CD4-positive, CD25-positive, alpha-beta regulatory T cell (primary cell): ENCODE measurements at regions not wholly inside any gene's neighbourhood (a gene's known extent, or its start where the extent isn't known, plus 50 kb on each side); places are given as distances from the start of the nearest gene placed in this dataset.

ENCODE experiments used
- ATAC-seq, 2 donors: fragments of 150-1000 bp; cut with Tn5 transposase; one replicate each; pipeline ENCODE4 v1.10.0; 2021; ENCODE audit warnings: low read depth in 2 of 2, moderate number of reproducible peaks in 2 of 2, moderate library complexity in 1 of 2
- DNase-seq, 3 donors: peaks; one replicate each; pipeline versions ENCODE4 v3.0.0 to v3.0.0-alpha.2; 2012 to 2022; ENCODE audit warnings: mixed read lengths in 1 of 3
- H3K27ac ChIP-seq: one replicate; pipeline ENCODE4 v1.7.0; 2013; ENCODE audit warnings: mild to moderate bottlenecking, low read length; ENCODE audit not compliant: insufficient read depth, poor library complexity, severe bottlenecking
- H3K27me3 ChIP-seq: one replicate; pipeline ENCODE4 v1.7.0; 2013; ENCODE audit warnings: low read length; ENCODE audit not compliant: control insufficient read depth, insufficient read depth
- H3K36me3 ChIP-seq: one replicate; pipeline ENCODE4 v1.7.0; 2013; ENCODE audit warnings: mild to moderate bottlenecking, low read length, moderate library complexity; ENCODE audit not compliant: control insufficient read depth, insufficient read depth
- H3K4me1 ChIP-seq: 2 replicates; pipeline ENCODE4 v1.7.0; 2013; ENCODE audit warnings: mild to moderate bottlenecking, low read length; ENCODE audit not compliant: insufficient read depth, control insufficient read depth, poor library complexity, severe bottlenecking
- H3K4me3 ChIP-seq: one replicate; pipeline ENCODE4 v1.7.0; 2013; ENCODE audit warnings: low read depth, mild to moderate bottlenecking, low read length, moderate library complexity
- H3K9me3 ChIP-seq, 2 experiments: 1 replicate in 1 of 2; 2 replicates in 1 of 2; pipeline ENCODE4 v1.7.0; 2013; ENCODE audit warnings: low read length in 2 of 2, mild to moderate bottlenecking in 1 of 2, moderate library complexity in 1 of 2; ENCODE audit not compliant: control insufficient read depth in 2 of 2
- H3K27ac Mint-ChIP-seq, 3 donors: one replicate each; pipeline ENCODE4 v1.8.0; 2020 to 2022; ENCODE audit warnings: mild to moderate bottlenecking in 3 of 3, mixed read lengths in 3 of 3, moderate library complexity in 2 of 3
- H3K27me3 Mint-ChIP-seq: one replicate; pipeline ENCODE4 v1.8.0; 2022; ENCODE audit warnings: mild to moderate bottlenecking, mixed read lengths
- H3K36me3 Mint-ChIP-seq: one replicate; pipeline ENCODE4 v1.8.0; 2020; ENCODE audit warnings: mixed read lengths
- H3K4me1 Mint-ChIP-seq, 4 donors: one replicate each; pipeline ENCODE4 v1.8.0; 2020 to 2022; ENCODE audit warnings: mixed read lengths in 4 of 4, mild to moderate bottlenecking in 1 of 4
- H3K4me3 Mint-ChIP-seq, 4 donors: one replicate each; pipeline ENCODE4 v1.8.0; 2020 to 2022; ENCODE audit warnings: mild to moderate bottlenecking in 4 of 4, mixed read lengths in 4 of 4, moderate library complexity in 3 of 4
- H3K9me3 Mint-ChIP-seq, 7 donors: one replicate each; pipeline ENCODE4 v1.8.0; 2020 to 2022; ENCODE audit warnings: mixed read lengths in 7 of 7, mild to moderate bottlenecking in 3 of 7, moderate library complexity in 2 of 7

GRCh38 chr6:904994-905393 lies 212.1 kb upstream of the EXOC2 start:
- ATAC-seq: no peak
- Histone ChIP-seq H3K4me3 (no peak overlapping the region), H3K36me3 (no peaks in the 10 kb centered on the region), H3K27ac (no peak overlapping the region), H3K9me3 (no peaks in the 10 kb centered on the region), H3K27me3 (no peaks in the 10 kb centered on the region), H3K4me1 (no peaks in the 10 kb centered on the region)
- no peak for DNase-seq
- Mint-ChIP-seq H3K36me3 (no peaks in the 10 kb centered on the region), H3K27ac (no peak overlapping the region), H3K4me1 (no peaks in the 10 kb centered on the region), H3K4me3 (no peak overlapping the region), H3K9me3 (no peaks in the 10 kb centered on the region), H3K27me3 (peaks cover 4% of the 10 kb centered on the region)

- DNase-seq (no peak), ATAC-seq (no peak)
- no peaks in the 10 kb centered on the region for H3K4me1 ChIP-seq
- H3K4me3 ChIP-seq: no peak overlapping the region
- H3K9me3 ChIP-seq: no peaks in the 10 kb centered on the region
- Mint-ChIP-seq H3K36me3 (no peaks in the 10 kb centered on the region), H3K9me3 (no peaks in the 10 kb centered on the region), H3K27me3 (peaks cover 4% of the 10 kb centered on the region), H3K4me1 (no peaks in the 10 kb centered on the region), H3K4me3 (no peak overlapping the region), H3K27ac (no peak overlapping the region)
- H3K27ac ChIP-seq: no peak overlapping the region
- no peaks in the 10 kb centered on the region for H3K36me3 ChIP-seq
- H3K27me3 ChIP-seq: no peaks in the 10 kb centered on the region
These were observed 210.8 kb upstream of the EXOC2 start for GRCh38 chr6:903761-904160.

GRCh38 chr6:901696-902460 lies 208.9 kb upstream of the EXOC2 start:
- Histone ChIP-seq H3K4me3 (no peak overlapping the region), H3K27me3 (no peaks in the 10 kb centered on the region), H3K27ac (no peak overlapping the region), H3K4me1 (no peaks in the 10 kb centered on the region), H3K36me3 (no peaks in the 10 kb centered on the region), H3K9me3 (no peaks in the 10 kb centered on the region)
- Mint-ChIP-seq H3K27me3 (peaks cover 9% of the 10 kb centered on the region), H3K4me3 (no peak overlapping the region), H3K27ac (no peak overlapping the region), H3K36me3 (no peaks in the 10 kb centered on the region), H3K4me1 (peaks cover 0 to 2% (median 0%) of the 10 kb centered on the region in 4 donors), H3K9me3 (peaks cover 0 to 1% (median 0%) of the 10 kb centered on the region in 7 donors)
- ATAC-seq (no peak), DNase-seq (no peak)

- H3K4me1 Mint-ChIP-seq: peaks cover 0 to 2% (median 0%) of the 10 kb centered on the region in 4 donors
- H3K9me3 Mint-ChIP-seq: peaks cover 0 to 1% (median 0%) of the 10 kb centered on the region in 7 donors
These were observed 208.0 kb upstream of the EXOC2 start for GRCh38 chr6:900716-901605.

GRCh38 chr6:897528-898207 lies 204.7 kb upstream of the EXOC2 start:
- peaks cover 0 to 1% (median 0%) of the 10 kb centered on the region in 7 donors for H3K9me3 Mint-ChIP-seq
- Histone ChIP-seq H3K36me3 (no peaks in the 10 kb centered on the region), H3K9me3 (no peaks in the 10 kb centered on the region), H3K4me3 (no peak overlapping the region), H3K4me1 (no peaks in the 10 kb centered on the region), H3K27ac (no peak overlapping the region), H3K27me3 (no peaks in the 10 kb centered on the region)
- DNase-seq (no peak), ATAC-seq (no peak)
- H3K36me3 Mint-ChIP-seq: no peaks in the 10 kb centered on the region
- no peak overlapping the region for H3K4me3 Mint-ChIP-seq
- H3K4me1 Mint-ChIP-seq: peaks cover 0 to 2% (median 0%) of the 10 kb centered on the region in 4 donors
- H3K27ac Mint-ChIP-seq: no peak overlapping the region
- H3K27me3 Mint-ChIP-seq: peaks cover 15% of the 10 kb centered on the region

More at GRCh38 chr6:900716-901605, 208.0 kb upstream of the EXOC2 start:
- Histone ChIP-seq H3K4me1 (no peaks in the 10 kb centered on the region), H3K9me3 (no peaks in the 10 kb centered on the region), H3K36me3 (no peaks in the 10 kb centered on the region), H3K27me3 (no peaks in the 10 kb centered on the region), H3K27ac (no peak overlapping the region), H3K4me3 (no peak overlapping the region)
- ATAC-seq (no peak), DNase-seq (no peak)
- peaks cover 11% of the 10 kb centered on the region for H3K27me3 Mint-ChIP-seq
- H3K4me3 Mint-ChIP-seq: no peak overlapping the region
- no peak overlapping the region for H3K27ac Mint-ChIP-seq
- no peaks in the 10 kb centered on the region for H3K36me3 Mint-ChIP-seq

GRCh38 chr6:894274-894673 lies 201.3 kb upstream of the EXOC2 start:
- H3K4me1 ChIP-seq: no peaks in the 10 kb centered on the region
- ATAC-seq (no peak), DNase-seq (peak in 1 of 3 donors; percentile 9)
- no peaks in the 10 kb centered on the region for H3K36me3 ChIP-seq
- no peak overlapping the region for H3K4me3 ChIP-seq
- no peaks in the 10 kb centered on the region for H3K9me3 ChIP-seq
- H3K4me1 Mint-ChIP-seq: peaks cover 0 to 2% (median 0%) of the 10 kb centered on the region in 4 donors
- H3K27me3 ChIP-seq: no peaks in the 10 kb centered on the region
- peaks cover 0 to 1% (median 0%) of the 10 kb centered on the region in 7 donors for H3K9me3 Mint-ChIP-seq
- no peaks in the 10 kb centered on the region for H3K36me3 Mint-ChIP-seq
- H3K27me3 Mint-ChIP-seq: peaks cover 11% of the 10 kb centered on the region
- no peak overlapping the region for H3K4me3 Mint-ChIP-seq
- H3K27ac ChIP-seq: no peak overlapping the region
- no peak overlapping the region for H3K27ac Mint-ChIP-seq

GRCh38 chr6:890995-891394 lies 198.1 kb upstream of the EXOC2 start:
- Mint-ChIP-seq H3K4me3 (no peak overlapping the region), H3K27me3 (peaks cover 4% of the 10 kb centered on the region), H3K4me1 (no peaks in the 10 kb centered on the region), H3K36me3 (no peaks in the 10 kb centered on the region), H3K27ac (no peak overlapping the region), H3K9me3 (no peaks in the 10 kb centered on the region)
- Histone ChIP-seq H3K9me3 (no peaks in the 10 kb centered on the region), H3K36me3 (no peaks in the 10 kb centered on the region), H3K27me3 (no peaks in the 10 kb centered on the region), H3K4me3 (no peak overlapping the region), H3K27ac (no peak overlapping the region), H3K4me1 (no peaks in the 10 kb centered on the region)
- ATAC-seq (no peak), DNase-seq (no peak)
